ENCODE measurements at regions not wholly inside any gene's neighbourhood (a gene's known extent, or its start where the extent isn't known, plus 50 kb on each side); places are given as distances from the start of the nearest gene placed in this dataset.

DNA sequence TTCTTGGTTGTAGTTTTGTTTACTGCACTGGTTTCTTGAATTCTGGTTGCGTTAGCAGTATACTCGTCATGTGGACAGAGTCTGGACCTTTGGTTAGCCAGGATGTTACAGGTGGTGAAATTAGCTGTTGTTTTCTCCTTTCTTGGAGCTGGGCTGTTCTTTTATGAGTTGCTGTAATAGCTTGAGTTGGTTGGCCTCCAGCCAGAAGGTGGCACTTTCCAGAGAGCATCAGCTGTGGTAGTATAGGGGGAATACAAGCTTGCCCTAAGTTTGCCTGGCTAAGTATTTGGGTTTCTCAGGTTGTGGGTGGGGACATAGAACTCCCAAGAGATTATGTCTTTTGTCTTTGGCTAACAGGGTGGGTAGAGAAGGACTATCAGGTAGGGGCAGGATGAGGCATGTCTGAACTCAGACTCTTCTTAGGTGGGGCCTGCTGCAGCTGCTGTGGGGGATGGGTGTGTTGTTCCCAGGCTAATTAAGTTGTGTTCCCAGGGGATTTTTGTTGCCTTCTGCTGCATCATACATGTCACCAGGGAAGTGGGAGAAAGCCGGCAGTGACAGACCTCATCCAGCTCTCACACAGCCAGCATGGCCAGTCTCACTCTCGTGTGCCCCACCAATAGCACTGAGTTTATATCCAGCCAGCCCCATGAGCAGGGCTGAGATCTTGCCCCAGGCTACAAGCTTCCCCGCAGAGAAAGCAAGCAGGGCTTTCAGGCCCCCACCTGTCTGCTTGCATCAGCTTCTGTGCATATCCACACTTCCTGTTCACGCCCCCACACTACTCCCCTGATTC lies 246.7 kb upstream of the TPK1 start:
- FAIRE-seq, result no peak

DNA sequence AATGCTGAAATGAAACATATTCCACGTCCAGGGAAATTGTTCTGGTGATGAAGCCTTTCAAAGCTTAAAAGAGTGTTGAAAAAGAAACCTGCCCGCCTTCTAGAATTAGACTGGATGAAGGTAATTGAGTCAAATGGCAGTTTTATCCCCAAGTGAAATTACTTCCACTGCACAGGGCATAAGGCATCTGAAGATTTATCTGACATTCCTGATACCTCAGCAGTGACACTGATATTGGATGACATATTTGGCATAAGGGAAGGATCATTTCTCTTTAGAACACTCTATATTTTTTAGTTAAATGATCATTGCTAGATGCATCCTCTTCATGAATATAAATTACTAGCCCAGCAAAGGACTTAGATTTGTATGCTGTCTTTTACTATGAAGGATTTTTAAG lies 229.6 kb upstream of the TPK1 start:
- FAIRE-seq, result no peak

DNA sequence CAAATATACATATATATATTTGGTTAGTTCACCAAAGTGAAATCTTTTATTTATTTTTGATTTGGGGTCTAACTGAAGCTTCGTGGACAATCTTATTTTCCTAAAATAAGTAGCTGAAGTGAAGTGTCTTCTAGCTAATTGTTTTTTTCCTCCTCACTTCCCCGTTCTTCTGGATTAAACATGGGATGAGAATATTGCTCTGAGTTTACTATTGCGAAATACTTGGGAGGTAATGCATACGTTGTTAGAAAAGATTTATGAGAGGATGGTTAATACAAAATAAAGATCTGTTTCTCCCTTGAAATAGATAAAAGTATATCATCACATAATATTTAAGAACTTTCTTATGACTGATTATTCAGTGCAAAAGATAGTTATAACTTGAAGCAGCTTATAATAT lies 228.3 kb upstream of the TPK1 start:
- FAIRE-seq, result no peak

DNA sequence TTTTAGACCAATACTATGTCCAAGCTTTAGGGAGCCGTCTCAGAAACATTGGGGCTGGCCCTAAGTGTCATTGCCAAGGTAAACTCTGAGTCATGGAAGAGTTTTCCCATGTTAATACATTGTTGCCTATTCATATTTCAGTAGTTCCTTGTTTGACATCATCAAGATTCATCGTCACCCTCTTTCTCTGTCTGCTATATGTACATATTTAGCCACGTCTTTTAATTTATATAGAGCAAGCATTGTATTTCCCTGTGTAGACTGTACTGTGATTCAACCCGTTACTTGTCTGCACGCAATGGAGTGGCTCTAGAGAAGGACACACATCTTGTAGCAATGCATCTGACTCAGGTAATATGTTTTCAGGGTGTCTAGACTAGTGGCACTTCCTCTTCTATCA lies 217.9 kb upstream of the TPK1 start:
- FAIRE-seq, result no peak

DNA sequence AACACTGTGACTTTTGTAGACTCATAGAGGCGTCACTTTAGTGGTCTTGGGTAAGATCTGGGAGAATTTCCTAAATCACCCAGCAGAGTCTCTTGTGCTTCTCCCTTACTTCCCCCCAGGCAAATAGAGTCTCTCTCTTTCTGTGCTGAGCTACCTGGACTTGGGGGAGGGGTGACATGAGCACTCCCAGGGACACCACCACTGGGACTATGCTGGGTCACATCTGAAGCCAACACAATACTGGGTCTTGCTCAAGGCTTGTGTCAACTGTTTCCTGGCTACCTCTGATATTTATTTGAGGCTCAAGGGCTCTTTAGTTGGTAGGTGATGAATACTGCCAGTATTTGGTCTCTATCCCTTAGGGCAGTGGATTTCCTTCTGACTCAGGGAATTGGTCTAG lies 214.6 kb upstream of the TPK1 start:
- FAIRE-seq, result no peak

DNA sequence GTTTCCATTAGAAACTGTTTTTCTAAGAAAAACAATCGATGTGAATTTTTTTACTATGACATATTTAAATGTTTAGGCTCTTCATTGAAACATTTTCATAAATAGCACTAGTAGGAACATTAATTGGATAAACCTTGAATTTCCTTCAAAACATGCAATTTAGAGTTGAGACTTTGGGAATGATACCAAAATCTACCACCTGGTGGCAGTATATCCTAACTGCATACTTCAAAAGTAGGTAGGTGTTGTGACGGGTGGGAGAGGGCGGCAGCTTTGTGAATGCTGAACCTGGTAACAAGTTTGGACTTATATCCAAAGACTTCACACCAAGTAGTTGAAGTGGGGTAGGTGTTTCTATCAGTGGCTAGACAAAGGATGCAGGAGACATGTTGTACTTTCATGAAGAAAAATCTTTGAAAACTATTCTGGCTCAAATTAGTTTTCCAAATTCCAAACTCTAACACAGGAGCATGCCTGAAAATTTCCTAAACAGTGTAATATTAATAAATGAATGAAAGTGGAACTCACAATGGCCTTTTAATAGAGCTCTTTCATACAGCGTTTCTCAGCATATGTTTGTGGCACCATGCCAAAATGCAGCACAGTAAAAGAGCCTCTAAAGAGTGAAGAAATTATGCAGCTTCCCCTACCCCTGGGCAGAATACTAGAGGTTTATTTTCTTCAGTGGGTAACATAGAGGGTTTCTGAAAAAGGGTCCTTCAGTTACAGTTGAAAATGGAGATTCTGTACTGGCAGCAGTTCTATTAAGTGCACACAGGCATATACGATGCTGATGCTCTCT lies 201.0 kb upstream of the TPK1 start:
- peak; percentile 94 for FAIRE-seq

DNA sequence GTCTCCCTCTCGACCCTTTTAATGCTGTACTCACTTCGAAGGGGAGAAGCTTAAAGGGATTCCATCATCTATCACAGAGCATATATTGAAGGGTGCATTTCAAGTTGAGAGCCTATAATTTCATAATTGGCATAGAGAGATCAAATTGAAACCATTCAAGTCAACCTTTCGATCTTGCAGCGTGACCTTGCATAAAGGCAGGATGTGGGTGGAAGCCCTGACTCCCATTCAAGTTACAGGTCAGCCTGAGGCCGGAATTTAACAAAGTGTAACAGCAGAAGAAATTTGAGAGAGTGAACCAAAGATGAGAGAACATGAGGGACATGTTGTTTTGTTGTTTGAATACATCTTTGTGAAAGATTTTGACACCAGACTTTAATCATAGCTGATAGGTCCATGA lies 195.3 kb upstream of the TPK1 start:
- no peak for FAIRE-seq

GRCh38 chr7:145030754-145031153 lies 194.9 kb upstream of the TPK1 start:
- no peak for FAIRE-seq

- FAIRE-seq, result no peak
Observed at GRCh38 chr7:145020454-145020853, 184.6 kb upstream of the TPK1 start.

GRCh38 chr7:145016068-145016467 lies 180.2 kb upstream of the TPK1 start:
- no peak for FAIRE-seq

- no peak for FAIRE-seq
Observed at GRCh38 chr7:145009876-145010275, 174.0 kb upstream of the TPK1 start.

DNA sequence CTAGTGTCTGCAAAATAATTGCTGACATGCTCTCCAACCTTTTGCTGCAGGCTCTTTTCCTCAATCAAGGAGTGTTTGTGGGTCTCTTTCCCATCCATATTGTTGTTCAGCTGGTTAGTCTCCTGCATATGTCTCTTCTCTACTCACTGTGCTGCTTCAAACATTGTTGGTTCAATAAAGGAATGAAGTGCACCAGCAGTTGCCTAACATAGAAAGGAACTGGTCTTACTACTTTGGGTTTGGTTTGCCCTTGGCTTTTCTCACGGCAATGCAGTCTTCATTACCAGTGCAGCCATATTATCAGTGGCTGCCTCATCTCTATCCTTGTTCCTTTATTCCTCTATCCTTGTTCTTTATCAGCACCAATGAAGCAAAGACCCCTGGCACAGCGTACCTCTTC lies 169.7 kb upstream of the TPK1 start:
- FAIRE-seq, result no peak

GRCh38 chr7:144997512-144997911 lies 161.7 kb upstream of the TPK1 start:
- FAIRE-seq, result no peak

DNA sequence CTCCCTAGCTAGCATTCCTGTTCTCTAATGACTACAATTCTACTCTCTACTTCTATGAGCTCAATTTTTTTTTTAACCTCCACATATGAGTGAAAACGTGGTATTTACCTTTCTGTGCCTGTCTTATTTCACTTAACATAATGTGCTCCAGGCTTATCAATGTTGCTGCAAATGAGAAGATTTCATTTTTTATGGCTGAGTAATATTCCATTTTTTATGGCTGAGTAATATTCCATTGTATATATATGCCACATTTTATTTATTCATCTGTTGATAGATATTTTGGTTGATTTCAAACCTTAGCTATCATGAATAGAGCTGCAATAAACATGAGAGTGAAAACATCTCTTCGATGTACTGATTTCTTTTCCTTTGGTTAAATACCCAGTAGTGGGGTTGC lies 159.6 kb upstream of the TPK1 start:
- no peak for FAIRE-seq

DNA sequence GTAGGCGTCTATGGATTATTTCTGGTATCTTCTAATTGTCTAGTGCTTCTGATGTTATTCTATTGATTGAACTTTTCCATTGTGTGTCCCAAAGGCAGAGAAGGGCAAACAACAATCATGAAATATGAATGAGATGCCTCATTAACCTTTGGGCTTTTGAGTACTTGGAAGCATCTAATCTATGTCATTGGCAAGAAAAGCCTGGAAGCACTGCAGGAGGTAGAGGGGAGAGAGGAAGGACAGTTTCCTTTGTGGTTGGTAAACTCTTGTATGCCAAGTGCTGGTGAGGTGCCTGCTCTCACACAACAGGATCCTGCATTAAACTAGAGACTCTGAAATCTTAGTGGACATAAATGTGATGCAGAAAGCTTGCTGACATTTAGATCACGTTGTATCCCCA lies 155.2 kb upstream of the TPK1 start:
- no peak for FAIRE-seq

DNA sequence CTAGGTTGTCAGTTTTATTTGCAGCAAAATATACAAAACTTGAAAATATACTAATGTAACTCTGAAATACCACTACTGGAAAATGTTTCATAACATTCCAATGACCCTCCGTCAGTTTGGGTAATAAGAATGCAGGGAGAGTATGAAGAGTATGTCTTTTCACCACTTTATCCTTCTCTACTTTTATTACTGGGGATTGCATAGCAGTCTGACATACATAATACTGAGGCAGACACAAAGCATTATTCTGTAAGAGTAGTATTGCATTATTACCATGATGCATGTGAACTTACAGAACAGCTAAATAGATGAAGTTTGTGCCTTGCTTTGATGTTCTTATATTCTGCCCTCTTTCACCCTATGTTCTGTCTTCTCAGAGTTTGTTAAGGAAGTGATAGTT lies 151.8 kb upstream of the TPK1 start:
- FAIRE-seq, result no peak

- FAIRE-seq, result no peak
Observed at GRCh38 chr7:144982133-144982532, 146.3 kb upstream of the TPK1 start.

GRCh38 chr7:144975882-144976281 lies 140.0 kb upstream of the TPK1 start:
- FAIRE-seq, result no peak

DNA sequence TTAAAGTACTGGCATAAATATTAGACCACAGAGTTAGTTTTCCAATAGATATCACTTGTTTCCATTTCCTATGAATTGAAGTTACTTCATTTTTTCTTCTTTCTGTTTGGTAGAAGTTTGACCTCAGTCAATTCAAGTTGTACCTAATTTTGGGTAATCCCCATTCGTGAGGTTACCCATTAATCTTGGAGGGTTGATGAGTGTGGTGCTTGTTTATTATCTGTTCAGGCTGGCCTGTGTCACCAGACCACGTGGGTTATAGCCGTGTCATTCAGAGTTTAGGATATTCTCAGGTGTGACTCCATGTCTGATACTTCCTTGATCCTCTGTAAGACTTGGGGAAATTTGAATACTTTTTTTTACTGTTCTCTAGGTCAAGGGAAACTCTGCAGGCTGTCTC lies 133.9 kb upstream of the TPK1 start:
- no peak for FAIRE-seq

- FAIRE-seq, result no peak
Observed at GRCh38 chr7:144960763-144961162, 124.9 kb upstream of the TPK1 start.

GRCh38 chr7:144957998-144958397 lies 122.1 kb upstream of the TPK1 start:
- no peak for FAIRE-seq

DNA sequence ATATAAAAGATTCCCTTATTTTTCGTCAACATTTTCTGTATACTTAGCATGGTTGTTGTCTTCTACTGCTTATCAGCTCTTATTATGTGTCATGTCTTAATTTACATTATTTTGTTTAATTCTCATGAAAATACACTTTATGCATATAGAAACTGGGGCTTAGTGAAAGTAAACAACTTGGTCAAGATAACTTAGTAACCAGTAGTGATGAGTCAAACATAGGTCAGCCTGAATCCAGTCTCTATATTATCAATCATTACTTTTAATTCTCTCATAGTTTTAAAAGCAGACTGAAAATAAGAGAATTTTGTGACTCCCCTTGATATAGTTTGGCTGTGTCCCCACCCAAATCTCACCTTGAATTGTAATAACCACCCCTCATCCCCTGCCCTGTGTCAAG lies 119.6 kb upstream of the TPK1 start:
- no peak for FAIRE-seq

DNA sequence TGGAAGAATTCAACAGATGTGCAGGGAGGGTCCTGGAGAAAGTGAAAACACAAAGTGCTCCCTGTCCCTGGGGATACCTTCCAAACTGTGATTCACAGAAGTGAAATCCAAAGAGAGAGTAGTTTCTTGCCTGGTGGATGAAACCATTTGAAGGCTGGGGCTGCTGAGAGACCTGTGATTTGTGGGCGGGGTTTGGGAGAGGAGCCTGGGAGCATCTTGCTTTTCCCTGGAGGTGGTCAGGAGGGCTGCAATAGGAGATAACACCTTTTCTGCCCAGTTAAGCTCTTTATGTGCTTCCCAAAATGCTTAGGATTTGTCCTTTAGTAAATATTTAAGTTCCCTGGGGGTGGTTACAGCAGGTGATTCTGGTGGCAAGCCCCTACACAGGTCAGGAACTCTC lies 105.3 kb upstream of the TPK1 start:
- no peak for FAIRE-seq

DNA sequence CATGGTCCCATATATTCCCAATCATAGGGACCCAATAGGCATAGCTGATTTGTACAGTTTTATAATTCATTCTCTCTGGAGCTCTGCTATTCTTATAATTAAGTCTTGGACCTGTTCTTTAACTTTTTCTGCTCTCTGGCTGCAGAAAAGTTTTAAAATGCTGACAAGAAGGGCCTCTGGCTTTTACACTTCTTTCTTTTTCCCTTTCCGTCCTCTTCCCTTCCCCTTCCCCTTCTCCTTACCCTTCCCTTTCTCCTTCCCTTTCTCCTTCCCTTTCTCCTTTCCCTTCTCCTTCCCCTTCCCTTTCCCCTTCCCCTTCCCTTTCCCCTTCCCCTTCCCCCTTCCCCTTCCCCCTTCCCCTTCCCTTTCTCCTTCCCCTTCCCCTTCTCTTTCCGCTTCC lies 101.3 kb upstream of the TPK1 start:
- FAIRE-seq, result no peak

GRCh38 chr7:144936314-144936713 lies 100.5 kb upstream of the TPK1 start:
- no peak for FAIRE-seq

All from A204.1 (cell line).